MM.1S (cell line): ENCODE measurements at regions not wholly inside any gene's neighbourhood (a gene's known extent, or its start where the extent isn't known, plus 50 kb on each side); places are given as distances from the start of the nearest gene placed in this dataset.
"Not testable (repeated sequence)": the region's sequence is repeated elsewhere in the genome, so short reads cannot be mapped to it uniquely, and the experiment has no call there.

ENCODE experiments used
- DNase-seq: peaks from one replicate; pipeline ENCODE4 v3.0.0-alpha.2; 2015
- H2AFZ ChIP-seq: fragments of 300-600 bp; sonication (generic); 2 replicates; pipeline ENCODE4 v1.6.0; 2016; ENCODE audit warnings: antibody characterized with exemption, low read length
- H3F3A ChIP-seq: fragments of 300-600 bp; sonication (generic); 2 replicates; pipeline ENCODE4 v1.6.1; 2016; ENCODE audit warnings: mild to moderate bottlenecking, antibody characterized with exemption, low read length, moderate library complexity, mixed read lengths; ENCODE audit not compliant: insufficient read depth
- H3K27ac ChIP-seq: fragments of 300-600 bp; sonication (generic); 2 replicates; pipeline ENCODE4 v1.5.1; 2016; ENCODE audit warnings: mild to moderate bottlenecking, low read length
- H3K27me3 ChIP-seq: fragments of 300-600 bp; sonication (generic); replicated peaks from 2 replicates; pipeline ENCODE4 v1.6.0; 2016; ENCODE audit warnings: low read length; ENCODE audit not compliant: insufficient read depth
- H3K36me3 ChIP-seq: fragments of 300-600 bp; sonication (generic); replicated peaks from 2 replicates; pipeline ENCODE4 v1.6.1; 2016; ENCODE audit warnings: mild to moderate bottlenecking, low read length, mixed read lengths; ENCODE audit not compliant: insufficient read depth
- H3K4me1 ChIP-seq: fragments of 300-600 bp; sonication (generic); 2 replicates; pipeline ENCODE4 v1.6.1; 2016; ENCODE audit warnings: low read length, mixed read lengths
- H3K4me2 ChIP-seq: fragments of 300-600 bp; sonication (generic); 2 replicates; pipeline ENCODE4 v1.6.0; 2016; ENCODE audit warnings: low read depth, low read length
- H3K4me3 ChIP-seq: fragments of 300-600 bp; sonication (generic); 2 replicates; pipeline ENCODE4 v1.5.1; 2016; ENCODE audit warnings: low read length, mixed read lengths
- H3K79me2 ChIP-seq: fragments of 300-600 bp; sonication (generic); 2 replicates; pipeline ENCODE4 v1.6.1; 2016; ENCODE audit warnings: mixed run types, low read length, mixed read lengths
- H3K9ac ChIP-seq: fragments of 300-600 bp; sonication (generic); 2 replicates; pipeline ENCODE4 v1.6.1; 2016; ENCODE audit warnings: low read length, mixed read lengths
- H3K9me2 ChIP-seq: fragments of 300-600 bp; sonication (generic); replicated peaks from 2 replicates; pipeline ENCODE4 v1.6.1; 2016; ENCODE audit warnings: mild to moderate bottlenecking, low read length, mixed read lengths; ENCODE audit not compliant: insufficient read depth
- H3K9me3 ChIP-seq: fragments of 300-600 bp; sonication (generic); replicated peaks from 2 replicates; pipeline ENCODE4 v1.6.1; 2016; ENCODE audit warnings: mild to moderate bottlenecking, low read length, mixed read lengths; ENCODE audit not compliant: insufficient read depth
- H4K20me1 ChIP-seq: fragments of 300-600 bp; sonication (generic); 2 replicates; pipeline ENCODE4 v1.6.1; 2016; ENCODE audit warnings: mild to moderate bottlenecking, low read length, moderate library complexity, mixed read lengths; ENCODE audit not compliant: insufficient read depth
- EZH2phosphoT487 ChIP-seq: fragments of 300-600 bp; sonication (generic); IDR thresholded peaks from 2 replicates; pipeline ENCODE4 v1.6.1; 2018; ENCODE audit warnings: antibody characterized with exemption, low read length
- TF ChIP-seq, protein P1 (sequence below): fragments of 300-600 bp; sonication (generic); IDR thresholded peaks from 2 replicates; pipeline ENCODE4 v1.5.1; 2016; ENCODE audit warnings: antibody characterized with exemption, low read length, mixed read lengths

DNA sequence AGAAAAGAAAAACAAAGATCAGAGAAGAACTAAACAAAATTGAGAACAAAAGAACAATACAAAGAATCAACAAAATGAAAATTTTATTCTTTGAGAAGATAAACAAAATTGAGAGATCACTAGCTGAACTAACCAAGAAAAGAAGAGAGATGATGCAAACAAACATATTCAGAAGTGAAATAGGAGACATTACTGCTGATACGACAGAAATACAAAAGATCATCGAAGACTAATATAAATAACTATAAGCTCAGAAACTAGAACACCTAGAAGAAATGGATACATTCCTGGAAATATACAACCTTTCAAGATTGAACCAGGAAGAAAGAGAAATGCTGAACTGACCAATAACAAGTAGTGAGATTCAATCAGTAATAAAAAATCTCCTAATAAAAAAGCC is 533.1 kb upstream of the PPP2R3A start:
- H3K9ac ChIP-seq, result no peak overlapping the region

DNA sequence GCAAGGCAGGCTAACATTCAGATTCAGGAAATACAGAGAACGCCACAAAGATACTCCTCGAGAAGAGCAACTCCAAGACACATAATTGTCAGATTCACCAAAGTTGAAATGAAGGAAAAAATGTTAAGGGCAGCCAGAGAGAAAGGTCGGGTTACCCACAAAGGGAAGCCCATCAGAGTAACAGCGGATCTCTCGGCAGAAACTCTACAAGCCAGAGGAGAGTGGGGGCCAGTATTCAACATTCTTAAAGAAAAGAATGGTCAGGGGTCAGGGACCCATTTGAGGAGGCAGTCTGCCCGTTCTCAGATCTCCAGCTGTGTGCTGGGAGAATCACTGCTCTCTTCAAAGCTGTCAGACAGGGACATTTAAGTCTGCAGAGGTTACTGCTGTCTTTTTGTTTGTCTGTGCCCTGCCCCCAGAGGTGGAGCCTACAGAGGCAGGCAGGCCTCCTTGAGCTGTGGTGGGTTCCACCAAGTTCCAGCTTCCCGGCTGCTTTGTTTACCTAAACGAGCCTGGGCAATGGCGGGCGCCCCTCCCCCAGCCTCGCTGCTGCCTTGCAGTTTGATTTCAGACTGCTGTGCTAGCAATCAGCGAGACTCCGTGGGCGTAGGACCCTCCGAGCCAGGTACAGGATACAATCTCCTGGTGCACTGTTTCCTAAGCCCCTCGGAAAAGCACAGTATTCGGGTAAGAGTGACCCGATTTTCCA is 526.5 kb upstream of the PPP2R3A start:
- H3K4me3 ChIP-seq, result not testable (repeated sequence)

More for the DNA sequence above, 533.1 kb upstream of the PPP2R3A start:
- H3K27me3 ChIP-seq, result no peaks in the 10 kb centered on the region
- no peaks in the 10 kb centered on the region for H4K20me1 ChIP-seq
- DNase-seq, result no peak
- H3K4me3 ChIP-seq, result no peak overlapping the region
- TF ChIP-seq, protein P1, sequence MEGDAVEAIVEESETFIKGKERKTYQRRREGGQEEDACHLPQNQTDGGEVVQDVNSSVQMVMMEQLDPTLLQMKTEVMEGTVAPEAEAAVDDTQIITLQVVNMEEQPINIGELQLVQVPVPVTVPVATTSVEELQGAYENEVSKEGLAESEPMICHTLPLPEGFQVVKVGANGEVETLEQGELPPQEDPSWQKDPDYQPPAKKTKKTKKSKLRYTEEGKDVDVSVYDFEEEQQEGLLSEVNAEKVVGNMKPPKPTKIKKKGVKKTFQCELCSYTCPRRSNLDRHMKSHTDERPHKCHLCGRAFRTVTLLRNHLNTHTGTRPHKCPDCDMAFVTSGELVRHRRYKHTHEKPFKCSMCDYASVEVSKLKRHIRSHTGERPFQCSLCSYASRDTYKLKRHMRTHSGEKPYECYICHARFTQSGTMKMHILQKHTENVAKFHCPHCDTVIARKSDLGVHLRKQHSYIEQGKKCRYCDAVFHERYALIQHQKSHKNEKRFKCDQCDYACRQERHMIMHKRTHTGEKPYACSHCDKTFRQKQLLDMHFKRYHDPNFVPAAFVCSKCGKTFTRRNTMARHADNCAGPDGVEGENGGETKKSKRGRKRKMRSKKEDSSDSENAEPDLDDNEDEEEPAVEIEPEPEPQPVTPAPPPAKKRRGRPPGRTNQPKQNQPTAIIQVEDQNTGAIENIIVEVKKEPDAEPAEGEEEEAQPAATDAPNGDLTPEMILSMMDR, result no peak
- TF ChIP-seq EZH2phosphoT487, result no peak
- H3K4me1 ChIP-seq, result no peaks in the 10 kb centered on the region
- no peaks in the 10 kb centered on the region for H3F3A ChIP-seq
- no peaks in the 10 kb centered on the region for H3K36me3 ChIP-seq
- H3K9me3 ChIP-seq, result no peaks in the 10 kb centered on the region
- H3K79me2 ChIP-seq, result no peaks in the 10 kb centered on the region
- H3K9me2 ChIP-seq, result no peaks in the 10 kb centered on the region
- H3K4me2 ChIP-seq, result no peak overlapping the region
- no peak overlapping the region for H3K27ac ChIP-seq
- no peak overlapping the region for H2AFZ ChIP-seq

DNA sequence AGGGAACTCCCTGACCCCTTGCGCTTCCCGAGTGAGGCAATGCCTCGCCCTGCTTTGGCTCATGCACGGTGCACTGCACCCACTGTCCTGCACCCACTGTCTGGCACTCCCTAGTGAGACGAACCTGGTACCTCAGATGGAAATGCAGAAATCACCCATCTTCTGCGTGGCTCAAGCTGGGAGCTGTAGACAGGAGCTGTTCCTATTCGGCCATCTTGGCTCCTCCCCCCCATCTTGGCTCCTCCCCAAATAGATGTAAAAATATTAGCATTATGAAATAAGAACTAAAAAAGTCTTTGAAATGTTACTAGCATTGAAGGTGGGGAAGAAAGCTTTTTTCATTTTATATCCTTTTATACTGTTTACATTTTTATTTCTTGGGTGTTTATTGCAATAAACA is 525.9 kb upstream of the PPP2R3A start:
- not testable (repeated sequence) for H4K20me1 ChIP-seq, H3K9ac ChIP-seq, H3K27me3 ChIP-seq, H3F3A ChIP-seq, H3K4me3 ChIP-seq, H3K79me2 ChIP-seq, H3K4me2 ChIP-seq, H2AFZ ChIP-seq, H3K9me2 ChIP-seq, H3K4me1 ChIP-seq, H3K36me3 ChIP-seq, DNase-seq, H3K27ac ChIP-seq, H3K9me3 ChIP-seq

More for the DNA sequence above, 526.5 kb upstream of the PPP2R3A start:
- H3K4me1 ChIP-seq, H3K4me2 ChIP-seq, H2AFZ ChIP-seq, H3K27me3 ChIP-seq, H3K27ac ChIP-seq, H4K20me1 ChIP-seq, H3K9me3 ChIP-seq, DNase-seq, H3K79me2 ChIP-seq, H3F3A ChIP-seq, H3K9me2 ChIP-seq, H3K9ac ChIP-seq, H3K36me3 ChIP-seq: not testable (repeated sequence)

DNA sequence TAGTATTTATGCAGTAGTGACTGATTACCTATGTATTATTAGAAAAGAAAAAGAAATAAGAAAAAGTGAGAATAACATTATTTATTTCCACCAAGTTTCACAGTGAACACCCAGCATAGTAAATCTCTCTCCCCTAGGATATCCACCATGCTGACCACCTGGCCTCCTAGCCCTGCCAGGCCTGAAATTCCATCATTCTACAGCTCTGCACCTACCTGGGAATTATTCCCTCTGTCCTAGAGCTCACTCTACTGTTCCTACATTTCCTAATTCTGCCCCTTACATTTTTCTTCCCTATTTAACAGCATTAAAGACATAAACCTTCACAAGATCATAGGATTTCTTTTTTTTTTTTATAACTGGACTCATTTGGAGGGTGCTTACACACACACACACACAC is 525.3 kb upstream of the PPP2R3A start:
- Histone ChIP-seq H3K4me1 (no peaks in the 10 kb centered on the region), H3K27me3 (no peaks in the 10 kb centered on the region), H3K9ac (no peak overlapping the region), H2AFZ (no peak overlapping the region), H3K27ac (no peak overlapping the region), H3K9me3 (no peaks in the 10 kb centered on the region), H3K4me2 (no peak overlapping the region), H3K36me3 (no peaks in the 10 kb centered on the region), H3F3A (no peaks in the 10 kb centered on the region), H4K20me1 (no peaks in the 10 kb centered on the region), H3K9me2 (no peaks in the 10 kb centered on the region), H3K79me2 (no peaks in the 10 kb centered on the region), H3K4me3 (no peak overlapping the region)
- no peak for DNase-seq
- TF ChIP-seq, protein P1, result no peak
